ENCODE measurements at regions not wholly inside any gene's neighbourhood (a gene's known extent, or its start where the extent isn't known, plus 50 kb on each side); places are given as distances from the start of the nearest gene placed in this dataset.

DNA sequence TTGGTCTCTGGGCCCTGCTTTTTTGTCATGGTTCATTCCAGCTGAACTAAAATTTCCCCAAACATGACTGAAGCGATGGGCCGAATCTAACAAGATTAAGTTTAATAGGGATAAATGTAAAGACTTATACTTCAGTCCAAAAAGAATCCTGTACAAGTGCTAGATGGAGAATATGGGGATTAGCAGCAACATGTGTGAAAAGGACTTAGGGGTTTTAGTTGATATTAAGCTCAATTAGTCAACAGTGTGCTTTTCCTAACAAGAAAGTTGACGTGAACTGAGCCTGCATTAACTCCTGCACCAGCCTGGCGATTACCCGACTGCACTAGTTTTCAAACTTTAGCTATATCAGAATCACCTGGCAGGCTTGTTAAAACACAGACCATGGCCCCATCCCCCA, 61.0 kb upstream of the BBX start:
- no peak for TF ChIP-seq ZC3H10 (CRISPR knock-in tag; IDR thresholded peaks at IDR 0.05)
- no peak for TF ChIP-seq ESRRG (CRISPR knock-in tag; IDR thresholded peaks at IDR 0.05)
- no peak for TF ChIP-seq ZNF565 (CRISPR knock-in tag; conservative IDR thresholded peaks at IDR 0.05; ENCODE audit: low read depth)
- TF ChIP-seq ZNF8 (CRISPR knock-in tag; IDR thresholded peaks at IDR 0.05): no peak
- no peak for TF ChIP-seq CREB5 (CRISPR knock-in tag; IDR thresholded peaks at IDR 0.05; ENCODE audit: low read depth)
- no peak for TF ChIP-seq POU6F1 (CRISPR knock-in tag; IDR thresholded peaks at IDR 0.05; ENCODE audit: borderline replicate concordance, low read depth)
- no peak for TF ChIP-seq PATZ1 (CRISPR knock-in tag; IDR thresholded peaks at IDR 0.05; ENCODE audit: borderline replicate concordance)
- TF ChIP-seq RARB (CRISPR knock-in tag; IDR thresholded peaks at IDR 0.05): no peak
- no peak for TF ChIP-seq ISL1 (CRISPR knock-in tag; IDR thresholded peaks at IDR 0.05)
- no peak for TF ChIP-seq ARNTL (CRISPR knock-in tag; IDR thresholded peaks at IDR 0.05; ENCODE audit: borderline replicate concordance, low read depth)
- TF ChIP-seq, protein P1, sequence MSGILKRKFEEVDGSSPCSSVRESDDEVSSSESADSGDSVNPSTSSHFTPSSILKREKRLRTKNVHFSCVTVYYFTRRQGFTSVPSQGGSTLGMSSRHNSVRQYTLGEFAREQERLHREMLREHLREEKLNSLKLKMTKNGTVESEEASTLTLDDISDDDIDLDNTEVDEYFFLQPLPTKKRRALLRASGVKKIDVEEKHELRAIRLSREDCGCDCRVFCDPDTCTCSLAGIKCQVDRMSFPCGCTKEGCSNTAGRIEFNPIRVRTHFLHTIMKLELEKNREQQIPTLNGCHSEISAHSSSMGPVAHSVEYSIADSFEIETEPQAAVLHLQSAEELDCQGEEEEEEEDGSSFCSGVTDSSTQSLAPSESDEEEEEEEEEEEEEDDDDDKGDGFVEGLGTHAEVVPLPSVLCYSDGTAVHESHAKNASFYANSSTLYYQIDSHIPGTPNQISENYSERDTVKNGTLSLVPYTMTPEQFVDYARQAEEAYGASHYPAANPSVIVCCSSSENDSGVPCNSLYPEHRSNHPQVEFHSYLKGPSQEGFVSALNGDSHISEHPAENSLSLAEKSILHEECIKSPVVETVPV (CRISPR knock-in tag; IDR thresholded peaks at IDR 0.05): no peak
- TF ChIP-seq, protein P2, sequence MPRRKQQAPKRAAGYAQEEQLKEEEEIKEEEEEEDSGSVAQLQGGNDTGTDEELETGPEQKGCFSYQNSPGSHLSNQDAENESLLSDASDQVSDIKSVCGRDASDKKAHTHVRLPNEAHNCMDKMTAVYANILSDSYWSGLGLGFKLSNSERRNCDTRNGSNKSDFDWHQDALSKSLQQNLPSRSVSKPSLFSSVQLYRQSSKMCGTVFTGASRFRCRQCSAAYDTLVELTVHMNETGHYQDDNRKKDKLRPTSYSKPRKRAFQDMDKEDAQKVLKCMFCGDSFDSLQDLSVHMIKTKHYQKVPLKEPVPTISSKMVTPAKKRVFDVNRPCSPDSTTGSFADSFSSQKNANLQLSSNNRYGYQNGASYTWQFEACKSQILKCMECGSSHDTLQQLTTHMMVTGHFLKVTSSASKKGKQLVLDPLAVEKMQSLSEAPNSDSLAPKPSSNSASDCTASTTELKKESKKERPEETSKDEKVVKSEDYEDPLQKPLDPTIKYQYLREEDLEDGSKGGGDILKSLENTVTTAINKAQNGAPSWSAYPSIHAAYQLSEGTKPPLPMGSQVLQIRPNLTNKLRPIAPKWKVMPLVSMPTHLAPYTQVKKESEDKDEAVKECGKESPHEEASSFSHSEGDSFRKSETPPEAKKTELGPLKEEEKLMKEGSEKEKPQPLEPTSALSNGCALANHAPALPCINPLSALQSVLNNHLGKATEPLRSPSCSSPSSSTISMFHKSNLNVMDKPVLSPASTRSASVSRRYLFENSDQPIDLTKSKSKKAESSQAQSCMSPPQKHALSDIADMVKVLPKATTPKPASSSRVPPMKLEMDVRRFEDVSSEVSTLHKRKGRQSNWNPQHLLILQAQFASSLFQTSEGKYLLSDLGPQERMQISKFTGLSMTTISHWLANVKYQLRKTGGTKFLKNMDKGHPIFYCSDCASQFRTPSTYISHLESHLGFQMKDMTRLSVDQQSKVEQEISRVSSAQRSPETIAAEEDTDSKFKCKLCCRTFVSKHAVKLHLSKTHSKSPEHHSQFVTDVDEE (CRISPR knock-in tag; IDR thresholded peaks at IDR 0.05): no peak
- no peak for TF ChIP-seq ZNF70 (CRISPR knock-in tag; IDR thresholded peaks at IDR 0.05)
- no peak for TF ChIP-seq TCF4 (CRISPR knock-in tag; IDR thresholded peaks at IDR 0.05; ENCODE audit: borderline replicate concordance)
- TF ChIP-seq ZFP30 (CRISPR knock-in tag; IDR thresholded peaks at IDR 0.05): no peak
- no peak for TF ChIP-seq OSR1 (CRISPR knock-in tag; IDR thresholded peaks at IDR 0.05)
- TF ChIP-seq CSDC2 (CRISPR knock-in tag; IDR thresholded peaks at IDR 0.05): no peak

DNA sequence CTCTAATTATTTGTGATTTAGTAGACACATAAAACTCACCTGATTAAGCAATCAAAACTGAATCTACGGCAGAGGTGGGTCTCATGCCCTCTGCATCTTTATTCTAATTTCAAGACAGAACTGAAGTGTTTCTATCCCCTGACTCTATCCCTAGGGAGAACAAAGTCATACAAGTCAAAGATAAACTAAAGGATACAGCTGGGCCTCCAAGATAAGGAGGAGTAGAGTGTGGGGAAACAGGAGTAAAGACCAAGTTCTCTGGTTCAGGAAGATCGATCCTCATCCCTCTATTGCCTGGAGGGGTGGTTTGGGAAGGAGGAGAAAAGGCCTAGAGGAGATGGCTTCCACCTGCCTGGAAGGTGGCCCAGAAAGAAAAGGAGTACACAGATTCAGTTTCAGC, 58.7 kb upstream of the BBX start:
- no peak for TF ChIP-seq PATZ1 (CRISPR knock-in tag; IDR thresholded peaks at IDR 0.05; ENCODE audit: borderline replicate concordance)
- no peak for TF ChIP-seq ZC3H10 (CRISPR knock-in tag; IDR thresholded peaks at IDR 0.05)
- no peak for TF ChIP-seq BACH2 (CRISPR knock-in tag; IDR thresholded peaks at IDR 0.05; ENCODE audit: borderline replicate concordance)
- TF ChIP-seq ISL1 (CRISPR knock-in tag; IDR thresholded peaks at IDR 0.05): no peak
- no peak for TF ChIP-seq ZFP30 (CRISPR knock-in tag; IDR thresholded peaks at IDR 0.05)
- TF ChIP-seq ESRRG (CRISPR knock-in tag; IDR thresholded peaks at IDR 0.05): no peak

More for the DNA sequence above, 61.0 kb upstream of the BBX start:
- no peak for ATAC-seq

DNA sequence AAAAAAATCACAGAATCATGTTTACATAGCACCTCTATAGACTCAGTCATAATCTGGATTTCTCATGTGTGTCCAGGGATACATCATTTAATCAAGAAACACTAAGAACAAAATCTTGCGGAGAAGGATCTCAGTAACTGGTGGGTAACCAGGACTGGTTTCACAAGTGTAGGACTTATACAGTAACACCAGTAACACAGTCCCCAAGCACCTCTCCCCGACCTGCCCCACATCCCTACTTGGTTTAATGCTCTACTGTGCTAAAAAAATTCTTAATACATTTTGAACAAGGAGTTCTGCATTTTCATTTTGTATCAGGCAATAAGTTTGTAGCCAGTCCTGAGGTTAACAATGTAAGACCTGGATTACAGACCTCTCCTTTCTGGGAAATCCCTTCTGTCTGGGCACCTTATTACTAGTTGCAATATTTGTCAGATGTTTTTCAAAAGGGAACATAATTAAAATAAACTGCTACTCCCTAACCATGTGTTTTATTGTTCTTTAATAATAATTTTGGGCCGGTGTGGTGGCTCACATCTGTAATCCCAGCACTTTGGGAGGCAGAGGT, 57.6 kb upstream of the BBX start:
- ATAC-seq: no peak
- TF ChIP-seq RARB (CRISPR knock-in tag; IDR thresholded peaks at IDR 0.05) (no peak), PATZ1 (CRISPR knock-in tag; IDR thresholded peaks at IDR 0.05; ENCODE audit: borderline replicate concordance) (no peak), SNAI2 (CRISPR knock-in tag; IDR thresholded peaks at IDR 0.05) (no peak), GLIS3 (CRISPR knock-in tag; IDR thresholded peaks at IDR 0.05) (no peak), ISL1 (CRISPR knock-in tag; IDR thresholded peaks at IDR 0.05) (no peak), PPARA (CRISPR knock-in tag; IDR thresholded peaks at IDR 0.05; ENCODE audit: borderline replicate concordance) (no peak), ARNTL (CRISPR knock-in tag; IDR thresholded peaks at IDR 0.05; ENCODE audit: borderline replicate concordance, low read depth) (no peak), CREB5 (CRISPR knock-in tag; IDR thresholded peaks at IDR 0.05; ENCODE audit: low read depth) (no peak)
- TF ChIP-seq, protein P1 (CRISPR knock-in tag; IDR thresholded peaks at IDR 0.05): no peak

More for the DNA sequence above, 58.7 kb upstream of the BBX start:
- ATAC-seq: no peak

Measured in SK-N-SH treated with all-trans-retinoic acid at 6 μM for 48 hours (cell line).